ENCODE measurements at regions not wholly inside any gene's neighbourhood (a gene's known extent, or its start where the extent isn't known, plus 50 kb on each side); places are given as distances from the start of the nearest gene placed in this dataset.

DNA sequence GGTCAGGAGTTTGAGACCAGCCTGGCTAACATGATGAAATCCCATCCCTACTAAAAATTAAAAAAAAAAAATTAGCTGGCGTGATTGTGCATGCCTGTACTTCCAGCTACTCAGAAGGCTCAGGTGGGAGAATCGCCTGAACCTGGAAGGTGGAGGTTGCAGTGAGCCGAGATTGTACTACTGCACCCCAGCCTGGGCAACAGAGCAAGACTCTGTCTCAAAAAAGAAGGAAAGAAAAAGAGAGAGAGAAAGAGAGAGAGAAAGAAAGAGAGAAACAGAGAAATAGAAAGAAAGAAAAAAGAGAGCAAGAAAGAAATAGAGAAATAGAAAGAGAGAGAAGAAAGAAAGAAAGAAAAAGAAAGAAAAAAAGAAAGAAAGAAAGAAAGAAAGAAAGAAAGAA is 292.8 kb upstream of the KLF6 start:
- ChIA-PET POLR2A (no interaction called here), CTCF (no interaction called here)
- no peak for DNase-seq (ENCODE audit: extremely low spot score)
- TF ChIP-seq, protein P1, sequence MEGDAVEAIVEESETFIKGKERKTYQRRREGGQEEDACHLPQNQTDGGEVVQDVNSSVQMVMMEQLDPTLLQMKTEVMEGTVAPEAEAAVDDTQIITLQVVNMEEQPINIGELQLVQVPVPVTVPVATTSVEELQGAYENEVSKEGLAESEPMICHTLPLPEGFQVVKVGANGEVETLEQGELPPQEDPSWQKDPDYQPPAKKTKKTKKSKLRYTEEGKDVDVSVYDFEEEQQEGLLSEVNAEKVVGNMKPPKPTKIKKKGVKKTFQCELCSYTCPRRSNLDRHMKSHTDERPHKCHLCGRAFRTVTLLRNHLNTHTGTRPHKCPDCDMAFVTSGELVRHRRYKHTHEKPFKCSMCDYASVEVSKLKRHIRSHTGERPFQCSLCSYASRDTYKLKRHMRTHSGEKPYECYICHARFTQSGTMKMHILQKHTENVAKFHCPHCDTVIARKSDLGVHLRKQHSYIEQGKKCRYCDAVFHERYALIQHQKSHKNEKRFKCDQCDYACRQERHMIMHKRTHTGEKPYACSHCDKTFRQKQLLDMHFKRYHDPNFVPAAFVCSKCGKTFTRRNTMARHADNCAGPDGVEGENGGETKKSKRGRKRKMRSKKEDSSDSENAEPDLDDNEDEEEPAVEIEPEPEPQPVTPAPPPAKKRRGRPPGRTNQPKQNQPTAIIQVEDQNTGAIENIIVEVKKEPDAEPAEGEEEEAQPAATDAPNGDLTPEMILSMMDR (IDR thresholded peaks at IDR 0.05; ENCODE audit: control extremely low read depth, extremely low read depth, low read depth, missing control alignments), result no peak

DNA sequence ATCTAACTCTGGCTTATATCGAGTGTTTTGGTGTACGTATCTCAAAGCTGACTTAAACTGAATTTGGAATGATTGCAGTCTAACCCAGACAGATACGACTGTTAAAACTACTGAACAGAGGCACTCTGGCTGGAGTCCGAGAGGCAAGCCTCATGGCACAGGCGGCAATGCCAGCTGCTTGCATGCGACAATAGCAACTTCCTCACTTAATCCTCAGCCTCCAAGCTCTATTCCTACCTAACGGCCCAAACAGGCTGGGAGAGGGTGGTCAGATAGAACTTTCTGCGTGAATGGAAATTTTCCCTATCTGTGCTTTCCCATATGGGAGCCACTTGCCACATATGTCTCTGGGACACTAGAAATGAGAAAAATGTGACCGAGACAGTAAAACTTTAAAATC is 292.0 kb upstream of the KLF6 start:
- TF ChIP-seq, protein P1 (IDR thresholded peaks at IDR 0.05; ENCODE audit: control extremely low read depth, extremely low read depth, low read depth, missing control alignments), result no peak
- POLR2A ChIA-PET, result no interaction called here
- CTCF ChIA-PET, result interaction anchor here (0.9 kb wide), 1 partner anchor 67 kb away, joined by 3 read pairs; no protein-coding TSS in a partner anchor
- no peak for DNase-seq (ENCODE audit: extremely low spot score)

DNA sequence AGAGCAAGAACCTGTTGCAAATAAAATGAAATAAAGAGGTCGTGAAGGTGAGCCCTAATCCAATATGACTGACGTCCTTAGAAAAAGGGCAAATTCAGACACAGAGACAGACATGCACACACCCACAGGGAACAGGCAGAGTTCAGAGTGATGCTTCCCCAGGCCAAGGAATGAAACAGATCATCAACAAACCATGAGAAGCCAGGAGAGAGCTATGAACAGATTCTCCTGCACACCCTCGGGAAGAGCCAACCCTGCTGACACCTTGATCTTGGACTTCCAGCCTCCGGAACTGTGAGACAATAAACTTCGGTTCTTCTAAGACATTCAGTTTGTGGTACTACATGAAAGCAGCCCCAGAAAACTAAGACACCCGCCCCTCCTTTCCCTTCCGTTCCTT is 290.4 kb upstream of the KLF6 start:
- CTCF ChIA-PET, result no interaction called here
- POLR2A ChIA-PET, result no interaction called here
- no peak for DNase-seq (ENCODE audit: extremely low spot score)
- TF ChIP-seq, protein P1 (IDR thresholded peaks at IDR 0.05; ENCODE audit: control extremely low read depth, extremely low read depth, low read depth, missing control alignments), result no peak

DNA sequence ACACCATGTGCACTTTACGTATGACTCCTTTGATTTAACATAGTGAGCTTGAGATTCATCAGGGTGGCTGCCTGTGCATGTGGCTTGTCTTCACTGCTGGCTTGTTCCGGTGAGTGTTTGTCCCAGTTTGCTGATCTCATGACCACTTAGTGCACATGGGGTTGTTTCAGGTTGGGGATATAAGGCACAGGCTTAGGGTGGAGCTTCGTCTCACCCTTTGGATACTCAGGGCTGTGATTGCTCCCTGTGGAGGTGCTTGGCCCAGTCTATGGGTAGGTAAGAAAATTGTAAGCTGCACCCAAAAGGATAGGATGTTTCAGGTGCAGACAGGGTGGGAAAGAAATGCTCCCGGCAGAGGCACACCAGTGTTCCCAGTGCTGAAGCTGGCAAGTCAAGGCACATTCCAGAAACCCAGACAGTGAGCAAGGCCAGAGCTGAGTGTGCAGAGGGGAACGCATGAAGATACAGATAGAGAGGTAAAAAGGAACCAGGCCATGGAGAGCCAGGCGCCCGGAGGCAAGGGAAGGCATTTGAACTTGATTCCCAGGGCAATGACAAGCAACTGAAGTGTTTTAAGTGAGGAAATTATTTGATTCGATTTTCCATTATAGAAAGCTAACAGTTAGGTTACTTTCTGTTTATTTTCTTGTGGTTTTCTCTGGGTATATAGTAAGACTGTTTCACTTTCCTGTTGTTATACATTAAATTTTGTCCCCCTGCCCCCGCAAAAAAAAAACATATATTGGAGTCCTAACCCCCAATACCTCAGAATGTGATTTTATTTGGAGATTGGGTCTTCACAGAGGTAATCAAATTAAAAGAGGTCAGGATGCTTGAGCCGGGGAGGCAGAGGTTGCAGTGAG is 289.8 kb upstream of the KLF6 start:
- ChIA-PET POLR2A (no interaction called here), CTCF (interaction anchor here (1.1 kb wide), 1 partner anchor 34 kb away, joined by 3 read pairs; no protein-coding TSS in a partner anchor)
- TF ChIP-seq, protein P1 (IDR thresholded peaks at IDR 0.05; ENCODE audit: control extremely low read depth, extremely low read depth, low read depth, missing control alignments), result no peak
- no peak for DNase-seq (ENCODE audit: extremely low spot score)

DNA sequence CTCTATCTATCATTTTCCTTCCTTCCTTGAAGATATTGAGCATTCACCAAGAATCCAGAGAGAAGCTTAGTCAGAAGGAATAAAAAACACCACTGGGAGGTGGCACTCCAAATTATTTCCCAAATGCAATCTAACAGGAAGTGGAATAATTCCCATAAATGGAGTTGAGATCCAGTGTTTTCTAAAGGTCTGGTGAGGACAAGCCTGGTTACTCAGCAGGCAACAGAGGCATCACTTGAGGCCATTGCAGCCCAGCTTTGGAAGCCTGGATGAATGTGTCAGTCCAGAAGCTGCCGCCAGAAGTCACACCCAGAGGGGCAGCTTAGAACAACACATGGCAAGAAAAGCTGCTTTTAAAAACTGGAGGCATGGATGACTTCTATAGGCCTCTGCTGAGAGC is 288.9 kb upstream of the KLF6 start:
- CTCF ChIA-PET, result interaction anchor here (1.1 to 1.4 kb wide), 2 partner anchors 14 to 35 kb away, joined by 3 read pairs; no protein-coding TSS in a partner anchor
- POLR2A ChIA-PET, result no interaction called here
- no peak for DNase-seq (ENCODE audit: extremely low spot score)
- TF ChIP-seq, protein P1 (IDR thresholded peaks at IDR 0.05; ENCODE audit: control extremely low read depth, extremely low read depth, low read depth, missing control alignments), result no peak

DNA sequence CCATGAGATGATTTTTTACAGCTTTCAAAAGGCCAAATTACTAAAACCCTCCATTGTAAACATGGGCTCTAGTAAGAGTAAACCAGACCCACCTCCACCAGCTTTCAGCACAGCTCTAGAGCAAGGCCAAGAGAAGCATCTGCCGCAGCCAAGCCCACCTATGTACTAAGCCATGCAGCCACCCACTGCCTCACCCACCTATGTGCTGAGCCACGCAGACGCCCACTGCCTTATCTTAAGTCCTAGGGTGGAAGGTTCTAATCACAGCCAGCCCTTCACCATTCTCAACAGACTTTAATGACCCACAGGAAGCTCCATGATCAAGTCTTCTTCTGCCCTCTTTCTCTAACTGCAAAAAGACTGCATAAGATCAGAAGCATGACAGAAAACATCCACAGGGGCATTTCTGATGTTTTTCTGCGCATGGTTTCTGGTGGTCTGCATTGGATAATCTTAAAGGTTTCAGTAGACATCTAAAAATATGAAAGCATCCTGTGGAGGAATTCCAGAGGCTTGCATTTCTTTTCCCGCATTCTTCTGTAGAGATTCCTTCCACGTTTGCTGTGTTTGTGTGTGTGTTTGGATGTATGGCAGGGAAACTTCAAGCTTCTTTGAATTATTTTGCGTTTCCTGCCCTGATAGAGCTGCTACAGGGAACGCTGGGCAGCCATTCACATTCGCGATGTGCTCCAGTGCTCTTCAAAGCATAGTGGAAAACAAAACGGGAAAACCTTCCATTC is 286.1 kb upstream of the KLF6 start:
- TF ChIP-seq, protein P1 (IDR thresholded peaks at IDR 0.05; ENCODE audit: control extremely low read depth, extremely low read depth, low read depth, missing control alignments), result no peak
- POLR2A ChIA-PET, result no interaction called here
- CTCF ChIA-PET, result interaction anchor here (1.0 to 1.9 kb wide), 2 partner anchors 12 to 14 kb away, joined by 4 to 6 read pairs; no protein-coding TSS in a partner anchor
- no peak for DNase-seq (ENCODE audit: extremely low spot score)

Data from GM10248 (cell line).